22Rv1 (cell line): ENCODE measurements at regions not wholly inside any gene's neighbourhood (a gene's known extent, or its start where the extent isn't known, plus 50 kb on each side); places are given as distances from the start of the nearest gene placed in this dataset.

Source experiments
- CTCF ChIP-seq: fragments of 450-650 bp; IDR thresholded peaks from 2 replicates; pipeline ENCODE4 v1.5.1; 2017; ENCODE audit warnings: mild to moderate bottlenecking
- ZFX ChIP-seq: fragments of 450-650 bp; IDR thresholded peaks from 2 replicates; pipeline ENCODE4 v1.6.1; 2017; ENCODE audit warnings: antibody characterized with exemption, borderline replicate concordance

GRCh38 chr2:10246370-10246769, 56.3 kb upstream of the HPCAL1 start:
- no peak for TF ChIP-seq CTCF
- TF ChIP-seq ZFX, result no peak
